ENCODE measurements at regions not wholly inside any gene's neighbourhood (a gene's known extent, or its start where the extent isn't known, plus 50 kb on each side); places are given as distances from the start of the nearest gene placed in this dataset.
A peak's percentile ranks its signal among the peaks of the same experiment; 100 is the strongest.

DNA sequence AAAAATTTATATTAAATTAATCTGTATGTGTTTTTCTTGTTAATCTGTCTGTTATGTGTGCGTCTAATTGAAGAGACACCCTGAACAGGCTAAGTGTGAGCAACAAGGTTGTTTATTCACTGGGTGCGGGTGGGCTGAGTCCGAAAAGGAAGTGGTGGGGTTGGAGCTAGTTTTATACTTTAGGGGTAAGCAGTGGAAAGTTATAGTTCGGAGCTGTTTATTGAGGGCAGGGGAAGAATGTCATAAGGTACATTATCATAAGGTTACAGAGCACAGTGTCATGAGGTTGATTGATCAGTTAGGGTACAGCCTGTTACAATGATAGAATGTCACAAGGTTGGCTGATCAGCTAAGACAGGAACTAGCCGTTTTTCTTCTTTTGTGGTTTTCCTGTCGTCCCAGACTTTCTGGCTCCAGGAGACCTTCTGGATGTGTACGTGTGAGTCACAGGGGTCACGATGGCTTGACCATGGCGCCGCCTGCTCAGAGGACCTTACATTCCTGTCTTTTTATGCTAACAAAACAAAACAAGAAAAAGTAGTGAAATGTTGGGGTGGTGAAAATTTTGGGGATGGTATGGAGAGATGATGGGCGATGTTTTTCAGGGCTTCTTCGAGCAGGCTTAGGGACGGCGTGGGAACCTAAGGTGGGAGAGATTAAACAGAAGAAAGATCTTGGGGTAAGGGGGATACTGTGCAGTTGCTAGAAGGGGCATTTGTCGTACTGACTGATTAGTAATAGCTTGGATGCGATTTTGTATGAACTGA, 754.0 kb upstream of the ADGRB3 start (continued):
- TF ChIP-seq, protein P1, sequence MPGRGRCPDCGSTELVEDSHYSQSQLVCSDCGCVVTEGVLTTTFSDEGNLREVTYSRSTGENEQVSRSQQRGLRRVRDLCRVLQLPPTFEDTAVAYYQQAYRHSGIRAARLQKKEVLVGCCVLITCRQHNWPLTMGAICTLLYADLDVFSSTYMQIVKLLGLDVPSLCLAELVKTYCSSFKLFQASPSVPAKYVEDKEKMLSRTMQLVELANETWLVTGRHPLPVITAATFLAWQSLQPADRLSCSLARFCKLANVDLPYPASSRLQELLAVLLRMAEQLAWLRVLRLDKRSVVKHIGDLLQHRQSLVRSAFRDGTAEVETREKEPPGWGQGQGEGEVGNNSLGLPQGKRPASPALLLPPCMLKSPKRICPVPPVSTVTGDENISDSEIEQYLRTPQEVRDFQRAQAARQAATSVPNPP (IDR thresholded peaks at IDR 0.05; ENCODE audit: borderline replicate concordance, insufficient read depth, insufficient read length) = no peak
- TF ChIP-seq SMC3 (conservative IDR thresholded peaks at IDR 0.05; ENCODE audit: insufficient read depth, low read depth, low read length) (no peak), ATF6 (CRISPR knock-in tag; IDR thresholded peaks at IDR 0.05) (no peak), HMG20A (CRISPR knock-in tag; conservative IDR thresholded peaks at IDR 0.05) (0 out of 2 replicates have a peak, but pooled peaks have one; percentile 32), ARID3A (IDR thresholded peaks at IDR 0.05; ENCODE audit: borderline replicate concordance, low read depth, low read length) (no peak), BRD4 (IDR thresholded peaks at IDR 0.05) (no peak), PPARD (CRISPR knock-in tag; IDR thresholded peaks at IDR 0.05) (no peak), ATF1 (CRISPR knock-in tag; IDR thresholded peaks at IDR 0.05) (no peak), ATF1 (tag; IDR thresholded peaks at IDR 0.05) (peak; percentile 58), HOMEZ (CRISPR knock-in tag; IDR thresholded peaks at IDR 0.05) (no peak), TBP (optimal IDR thresholded peaks at IDR 0.05; ENCODE audit: low read depth, low read length) (no peak), FOXA3 (CRISPR knock-in tag; conservative IDR thresholded peaks at IDR 0.05 in 1 of 2, IDR thresholded peaks at IDR 0.05 in 1 of 2) (peak in 1 of 2 experiments; percentile 17; a peak in 2 of 4 replicates), ZNF699 (CRISPR knock-in tag; IDR thresholded peaks at IDR 0.05; ENCODE audit: insufficient replicate concordance) (no peak), NFIC (IDR thresholded peaks at IDR 0.05) (0 out of 2 replicates have a peak, but pooled peaks have one; percentile 23), HDAC6 (IDR thresholded peaks at IDR 0.05; ENCODE audit: low read depth, low read length) (no peak), SMARCB1 (IDR thresholded peaks at IDR 0.05; ENCODE audit: insufficient read length, low read depth) (no peak), MTF1 (CRISPR knock-in tag; IDR thresholded peaks at IDR 0.05; ENCODE audit: borderline replicate concordance) (no peak), ZNF239 (CRISPR knock-in tag; IDR thresholded peaks at IDR 0.05) (no peak; the same call in 1 of the 2 replicates), TRIM24 (IDR thresholded peaks at IDR 0.05) (peak; percentile 46 to 71; a peak in 2 of 4 replicates), ZNF561 (CRISPR knock-in tag; conservative IDR thresholded peaks at IDR 0.05) (no peak), POLR2A (conservative IDR thresholded peaks at IDR 0.05) (peak; percentile 88), SLC30A9 (CRISPR knock-in tag; IDR thresholded peaks at IDR 0.05) (no peak), SMARCE1 (IDR thresholded peaks at IDR 0.05) (0 out of 2 replicates have a peak, but pooled peaks have one; percentile 37), KLF6 (CRISPR knock-in tag; IDR thresholded peaks at IDR 0.05; ENCODE audit: borderline replicate concordance) (peak; percentile 68)

Data from K562 (cell line).